Bronchial epithelial cell (primary cell): ENCODE measurements at regions not wholly inside any gene's neighbourhood (a gene's known extent, or its start where the extent isn't known, plus 50 kb on each side); places are given as distances from the start of the nearest gene placed in this dataset.
"Not testable (repeated sequence)": the region's sequence is repeated elsewhere in the genome, so short reads cannot be mapped to it uniquely, and the experiment has no call there.

Source experiments
- DNase-seq: peaks from one replicate; pipeline ENCODE4 v3.0.0-alpha.2; 2010; ENCODE audit warnings: low read depth
- FAIRE-seq: peaks from 2 replicates; lab custom pipeline; 2011; peaks lifted over from hg19 to GRCh38; lab: Jason Lieb, UNC
- H3K27me3 ChIP-seq: 2 replicates; pipeline ENCODE4 v1.5.1; 2011; ENCODE audit warnings: low read length; ENCODE audit not compliant: control insufficient read depth, insufficient read depth
- H3K36me3 ChIP-seq: 2 replicates; pipeline ENCODE4 v1.5.1; 2011; ENCODE audit warnings: low read length; ENCODE audit not compliant: control insufficient read depth, insufficient read depth
- H3K4me3 ChIP-seq: 2 replicates; pipeline ENCODE4 v1.5.1; 2011; ENCODE audit warnings: mild to moderate bottlenecking, low read depth, low read length, control low read depth
- CTCF ChIP-seq: IDR thresholded peaks from 2 replicates; pipeline ENCODE4 v1.5.1; 2011; ENCODE audit warnings: mild to moderate bottlenecking, moderate library complexity, low read length, control low read depth, inconsistent platforms; ENCODE audit not compliant: insufficient read depth, severe bottlenecking

GRCh38 chr17:71022758-71023157 is 853.4 kb downstream of the KCNJ2 start:
- DNase-seq (no peak), FAIRE-seq (no peak)
- no peak for TF ChIP-seq CTCF
- Histone ChIP-seq H3K27me3 (no peaks in the 10 kb centered on the region), H3K36me3 (no peaks in the 10 kb centered on the region), H3K4me3 (no peak overlapping the region)

GRCh38 chr17:71023249-71024030 is 854.1 kb downstream of the KCNJ2 start:
- H3K27me3 ChIP-seq = no peaks in the 10 kb centered on the region
- H3K4me3 ChIP-seq = no peak overlapping the region
- TF ChIP-seq CTCF = no peak
- DNase-seq (no peak), FAIRE-seq (no peak)
- H3K36me3 ChIP-seq = no peaks in the 10 kb centered on the region

- DNase-seq (no peak), FAIRE-seq (no peak)
- Histone ChIP-seq H3K4me3 (no peak overlapping the region), H3K36me3 (no peaks in the 10 kb centered on the region), H3K27me3 (no peaks in the 10 kb centered on the region)
- no peak for TF ChIP-seq CTCF
These were observed 854.8 kb downstream of the KCNJ2 start for GRCh38 chr17:71024172-71024571.

- FAIRE-seq (no peak), DNase-seq (no peak)
- no peak overlapping the region for H3K4me3 ChIP-seq
- no peaks in the 10 kb centered on the region for H3K36me3 ChIP-seq
- no peaks in the 10 kb centered on the region for H3K27me3 ChIP-seq
- no peak for TF ChIP-seq CTCF
These were observed 855.6 kb downstream of the KCNJ2 start for GRCh38 chr17:71024969-71025368.

GRCh38 chr17:71029246-71029645 is 859.9 kb downstream of the KCNJ2 start:
- FAIRE-seq (no peak), DNase-seq (no peak)
- H3K36me3 ChIP-seq = no peaks in the 10 kb centered on the region
- TF ChIP-seq CTCF = no peak
- H3K27me3 ChIP-seq = no peaks in the 10 kb centered on the region
- H3K4me3 ChIP-seq = no peak overlapping the region

GRCh38 chr17:71031286-71031685 is 862.0 kb downstream of the KCNJ2 start:
- not testable (repeated sequence) for DNase-seq, H3K4me3 ChIP-seq, H3K27me3 ChIP-seq, H3K36me3 ChIP-seq, FAIRE-seq
